Stimulated activated naive CD8-positive, alpha-beta T cell treated with anti-CD3 and anti-CD28 coated beads, Interleukin-15, Interleukin-2, amounts not matched to agents 100 U/mL and 50 U/mL, for 24 hours (primary cell): ENCODE measurements at regions not wholly inside any gene's neighbourhood (a gene's known extent, or its start where the extent isn't known, plus 50 kb on each side); places are given as distances from the start of the nearest gene placed in this dataset.
"Not testable (repeated sequence)": the region's sequence is repeated elsewhere in the genome, so short reads cannot be mapped to it uniquely, and the experiment has no call there.

Experiments used
- ATAC-seq: fragments of 150-1000 bp; cut with Tn5 transposase; one replicate; pipeline ENCODE4 v1.10.0; 2021
- DNase-seq: peaks from one replicate; pipeline ENCODE4 v3.0.0; 2021

DNA sequence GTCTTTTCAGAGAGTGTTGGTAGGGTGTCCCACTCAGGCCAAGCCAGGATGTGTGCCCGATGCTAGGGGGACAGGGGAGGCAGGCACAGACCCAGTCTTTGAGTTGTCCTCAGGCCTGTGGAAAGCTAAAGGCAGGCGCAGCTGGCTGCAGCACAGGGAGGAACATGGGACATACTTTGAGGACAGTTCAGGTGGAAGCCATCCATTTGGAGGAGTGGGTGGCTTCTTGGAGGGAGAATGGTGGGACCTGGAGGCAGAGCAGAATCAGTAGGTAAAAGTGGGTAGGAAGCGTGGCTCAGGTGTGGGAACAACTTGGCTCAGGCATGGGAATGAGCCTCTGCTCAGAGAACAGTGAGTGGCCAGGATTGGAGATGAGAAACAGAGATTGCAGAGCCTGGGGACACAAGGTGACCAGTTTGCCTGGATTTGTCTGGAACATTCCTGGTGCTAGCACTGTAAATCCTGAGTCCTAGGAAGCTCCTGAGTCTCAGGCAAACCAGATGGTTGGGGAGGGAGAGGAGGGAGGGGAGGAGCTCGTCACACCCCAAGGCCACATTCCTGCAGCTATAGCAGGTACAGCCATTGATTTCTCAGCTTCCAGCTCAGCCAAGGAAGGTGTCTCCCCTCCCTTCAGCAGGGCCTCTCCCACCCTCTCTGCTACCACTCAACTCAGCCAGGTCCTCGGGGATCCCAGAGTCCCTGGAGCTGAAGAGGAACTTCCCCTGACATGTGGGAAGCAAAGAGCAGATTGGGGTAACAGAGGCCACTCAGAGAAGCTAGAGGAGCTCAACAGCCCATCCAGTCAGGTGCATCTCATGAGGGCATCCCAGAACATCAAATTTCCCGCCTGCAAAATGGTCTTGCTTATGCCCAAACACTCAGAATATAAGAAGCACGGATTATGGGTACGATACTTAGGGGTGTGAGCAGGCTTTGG lies 65.2 kb upstream of the TINAGL1 start:
- no peak for DNase-seq
- ATAC-seq = no peak

DNA sequence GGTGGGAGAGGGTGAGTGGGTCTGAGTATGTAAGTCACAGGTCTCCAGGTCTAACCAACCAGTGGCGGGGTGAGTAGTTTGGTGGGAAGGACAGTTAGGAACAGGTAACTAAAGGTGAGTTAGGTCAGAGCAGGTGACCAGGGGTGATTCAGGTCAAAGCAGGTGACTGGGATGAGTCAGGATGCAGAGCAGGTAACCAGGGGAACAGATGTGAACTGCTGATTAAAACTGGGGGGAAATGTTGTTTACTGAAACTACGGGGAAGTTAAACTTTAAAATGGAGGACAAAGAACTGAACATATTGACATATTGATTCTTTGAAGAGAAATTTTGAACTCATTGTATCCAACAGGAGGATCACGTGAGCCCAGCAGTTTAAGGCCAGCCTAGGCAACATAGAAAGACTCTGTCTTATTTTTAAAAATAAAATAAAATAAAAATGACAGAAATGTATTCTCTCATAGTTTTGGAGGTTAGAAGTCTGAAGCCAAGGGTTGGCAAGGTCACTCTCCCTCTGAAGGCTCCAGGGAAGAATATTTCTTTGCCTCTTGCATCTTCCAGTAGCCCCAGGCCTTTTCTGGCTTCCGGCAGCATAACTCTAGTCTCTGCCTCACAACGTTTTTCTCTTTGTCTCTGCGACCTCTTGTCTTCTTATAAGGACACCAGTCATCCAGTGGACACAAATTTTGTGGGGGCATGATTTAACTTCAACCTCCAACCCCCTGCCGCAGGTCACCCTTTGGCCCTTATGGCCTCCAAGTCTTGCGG lies 64.3 kb upstream of the TINAGL1 start:
- DNase-seq (no peak), ATAC-seq (no peak)

DNA sequence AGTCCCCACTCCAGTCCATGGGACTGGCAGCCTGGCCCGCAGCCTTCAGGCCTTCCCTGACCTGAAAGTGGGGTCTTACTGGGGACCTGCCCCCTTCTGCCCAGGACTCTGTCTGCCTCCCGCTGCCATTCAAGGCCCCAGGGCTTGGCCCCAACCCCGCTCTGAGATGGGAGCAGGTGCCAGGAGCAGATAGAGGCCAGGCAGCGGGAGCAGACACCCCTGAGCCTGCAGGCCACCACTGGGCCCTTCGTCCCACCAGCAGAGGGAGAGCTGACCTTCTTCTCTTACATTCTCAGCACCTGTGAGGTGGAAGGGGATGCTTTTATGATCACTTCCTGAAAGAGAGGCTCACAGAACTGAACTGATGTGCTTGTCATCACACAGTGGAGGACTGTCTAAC lies 62.2 kb upstream of the TINAGL1 start:
- ATAC-seq (no peak), DNase-seq (no peak)

DNA sequence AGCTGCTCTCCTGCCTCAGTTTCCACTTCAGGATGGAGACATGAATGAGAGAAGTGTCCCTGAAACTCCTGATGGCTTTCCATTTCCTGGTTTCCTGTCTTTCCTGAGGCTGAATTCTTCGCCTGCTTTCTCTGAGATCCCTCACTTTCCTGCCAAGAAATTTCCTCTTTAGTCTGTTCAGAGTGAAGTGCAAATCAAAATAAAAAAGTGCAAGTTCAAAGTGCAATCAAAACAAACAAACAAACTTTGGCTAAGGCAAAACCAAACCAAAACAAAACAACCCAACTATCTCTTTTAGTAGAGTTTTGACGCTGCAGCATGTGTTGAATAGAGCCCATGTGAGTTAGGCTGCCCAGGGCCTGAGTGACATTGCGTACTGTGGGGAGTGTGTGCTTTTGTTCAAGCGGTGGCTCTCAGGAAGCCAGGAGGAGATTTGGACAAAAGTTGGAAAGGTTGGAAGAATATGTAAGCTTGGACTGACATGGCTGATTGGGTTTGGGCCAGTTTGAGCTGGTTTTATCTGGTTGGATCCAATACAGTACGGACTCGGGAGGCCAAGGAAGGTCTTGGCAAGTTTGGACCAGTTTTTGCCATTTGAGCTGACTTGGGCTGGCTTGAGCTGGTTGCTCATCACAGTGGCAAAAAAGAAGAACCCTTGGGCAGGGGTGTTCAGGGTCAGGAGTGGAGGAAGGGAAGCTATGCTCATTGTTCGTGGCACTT lies 61.1 kb upstream of the TINAGL1 start:
- ATAC-seq (no peak), DNase-seq (no peak)

DNA sequence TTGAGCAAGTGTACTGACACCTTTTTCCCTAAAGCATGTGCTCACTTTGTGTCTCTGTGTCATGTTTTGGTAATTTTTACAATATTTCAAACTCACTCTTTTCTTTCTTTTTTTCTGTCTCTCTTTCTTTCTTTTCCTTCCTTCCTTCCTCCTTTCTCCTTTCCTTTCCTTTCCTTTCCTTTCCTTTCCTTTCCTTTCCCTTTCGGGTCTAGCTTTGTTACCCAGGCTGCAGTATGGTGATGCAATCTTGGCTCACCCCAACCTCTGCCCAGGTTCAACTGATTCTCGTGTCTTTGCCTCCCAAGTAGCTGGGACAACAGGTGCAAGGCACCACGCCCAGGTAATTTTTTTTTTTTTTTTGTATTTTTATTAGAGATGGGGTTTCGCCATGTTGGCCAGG lies 60.4 kb upstream of the TINAGL1 start:
- ATAC-seq (no peak), DNase-seq (no peak)

DNA sequence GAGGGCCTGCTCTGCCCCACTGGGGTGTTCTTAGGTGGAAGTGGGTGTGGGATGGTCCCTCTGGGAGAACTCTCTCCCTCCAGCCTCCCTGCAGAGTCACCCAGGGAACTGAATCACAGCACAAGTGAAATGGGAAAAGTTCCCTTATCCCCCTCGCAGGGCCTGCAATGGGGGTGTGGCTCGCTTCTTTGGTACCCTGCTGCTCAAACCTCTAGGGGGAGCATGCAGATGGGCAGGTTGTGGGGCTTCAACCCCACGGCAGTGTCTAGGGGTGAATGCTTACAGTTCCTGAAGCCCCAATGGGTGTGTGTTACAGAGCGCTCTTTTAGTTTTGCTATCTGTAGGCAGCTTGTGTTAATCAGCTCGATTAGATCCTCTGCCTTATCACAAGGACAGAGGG lies 59.0 kb upstream of the TINAGL1 start:
- DNase-seq (no peak), ATAC-seq (no peak)

DNA sequence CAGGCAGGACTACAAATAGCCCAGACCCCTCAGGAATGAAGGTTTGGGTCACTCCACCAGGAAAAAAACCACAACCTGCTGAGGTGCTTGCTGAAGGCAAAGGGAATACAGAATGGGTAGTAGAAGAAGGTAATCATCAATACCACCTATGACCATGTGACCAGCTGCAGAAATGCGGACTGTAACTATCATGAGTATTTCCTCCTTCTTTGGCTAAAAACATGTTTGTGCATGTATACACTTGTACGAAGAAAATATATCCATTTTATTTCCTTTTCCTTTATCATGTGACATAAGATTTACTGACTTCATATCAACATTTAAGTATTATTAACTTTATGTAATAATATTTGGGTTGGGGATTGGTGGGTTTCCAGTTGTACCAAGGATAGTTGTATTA lies 58.3 kb upstream of the TINAGL1 start:
- not testable (repeated sequence) for DNase-seq, ATAC-seq

DNA sequence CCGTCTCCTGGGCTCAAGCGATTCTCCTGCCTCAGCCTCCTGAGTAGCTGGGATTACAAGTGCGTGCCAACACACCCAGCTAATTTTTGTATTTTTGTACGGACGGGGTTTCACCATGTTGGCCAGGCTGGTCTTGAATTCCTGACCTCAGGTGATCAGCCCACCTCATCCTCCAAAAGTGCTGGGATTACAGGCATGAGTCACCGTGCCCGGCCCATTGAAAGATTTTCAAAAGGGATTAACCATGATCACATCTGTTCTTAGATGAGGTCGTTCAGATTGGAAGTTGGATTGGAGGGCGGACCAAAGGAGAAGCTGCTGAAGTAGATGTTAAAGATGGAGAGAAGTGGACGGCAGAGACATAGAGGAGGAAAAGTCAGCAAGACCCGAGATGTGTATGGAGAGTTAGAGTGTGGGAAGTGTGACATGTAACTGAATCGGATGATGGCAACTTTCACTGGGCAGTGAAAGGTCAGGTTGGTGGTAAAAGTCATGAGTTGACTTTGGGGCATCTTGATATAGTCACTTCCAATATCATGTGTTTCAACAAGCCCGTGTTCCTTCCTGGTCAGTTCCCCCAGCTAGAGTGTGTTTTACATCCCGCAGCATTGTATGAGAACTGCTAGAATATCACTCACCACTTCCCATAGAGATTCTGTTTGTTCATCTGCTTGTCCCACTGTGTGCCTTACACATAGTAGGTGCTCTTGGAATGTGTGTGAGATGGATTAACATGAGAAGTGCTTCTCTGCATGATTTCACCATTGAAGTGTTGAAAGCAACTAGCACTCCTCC lies 54.4 kb upstream of the TINAGL1 start:
- DNase-seq (no peak), ATAC-seq (no peak)

- no peak for ATAC-seq
- DNase-seq = no peak
Observed at GRCh38 chr1:31522556-31522845, 53.8 kb upstream of the TINAGL1 start.

- no peak for DNase-seq
- peak; percentile 63 for ATAC-seq
Observed at GRCh38 chr1:31523012-31523411, 53.3 kb upstream of the TINAGL1 start.

DNA sequence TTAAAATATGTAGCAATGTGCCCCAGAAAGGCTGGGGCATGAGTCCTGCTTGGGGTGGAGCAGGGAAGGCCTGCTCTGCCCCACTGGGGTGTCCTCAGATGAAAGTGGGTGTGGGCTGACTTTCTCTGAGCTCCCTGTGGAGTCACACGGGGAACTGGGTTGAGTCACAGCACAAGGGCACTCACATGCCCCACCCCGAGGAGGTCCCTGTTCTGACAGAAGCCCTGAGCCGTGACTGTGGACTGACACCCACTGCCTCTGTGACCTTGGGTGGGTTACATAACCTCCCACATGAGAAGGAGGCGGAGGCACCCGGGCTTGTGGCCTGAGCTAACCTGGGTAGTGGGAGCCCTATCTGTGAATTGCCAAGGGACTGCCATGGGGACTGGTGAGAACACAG lies 52.5 kb upstream of the TINAGL1 start:
- ATAC-seq (no peak), DNase-seq (no peak)

DNA sequence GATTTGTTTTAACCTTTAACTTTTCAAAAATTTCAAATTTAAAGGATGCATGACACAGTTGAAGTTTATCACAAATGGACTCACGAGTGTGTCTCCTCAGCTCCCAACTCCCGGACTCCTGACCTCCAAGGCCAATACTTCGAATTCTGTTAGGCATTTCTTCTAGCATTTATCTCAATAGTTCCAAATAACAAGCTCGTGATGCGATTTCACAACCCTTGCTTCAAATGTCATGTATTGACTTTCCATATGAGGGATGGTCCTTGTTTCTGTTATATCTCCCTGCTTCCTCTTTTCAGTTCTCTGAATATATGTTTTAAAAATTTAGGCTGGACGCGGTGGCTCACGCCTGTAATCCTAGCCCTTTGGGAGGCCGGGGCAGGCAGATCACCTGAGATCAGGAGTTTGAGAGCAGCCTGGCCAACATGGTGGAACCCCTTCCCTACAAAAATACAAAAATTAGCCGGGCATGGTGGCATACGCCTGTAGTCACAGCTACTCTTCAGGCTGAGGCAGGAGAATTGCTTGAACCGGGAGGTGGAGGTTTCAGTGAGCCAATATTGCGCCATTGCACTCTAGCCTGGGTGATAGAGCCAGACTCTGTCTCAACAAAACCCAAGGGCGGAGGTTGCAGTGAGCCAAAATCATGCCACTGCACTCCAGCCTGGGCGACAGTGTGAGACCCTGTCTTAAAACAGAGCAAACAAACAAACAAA lies 52.0 kb upstream of the TINAGL1 start:
- ATAC-seq (no peak), DNase-seq (no peak)
